A549 (cell line): ENCODE measurements at regions not wholly inside any gene's neighbourhood (a gene's known extent, or its start where the extent isn't known, plus 50 kb on each side); places are given as distances from the start of the nearest gene placed in this dataset.

ENCODE experiments used
- RCOR1 ChIP-seq: fragments of 150-350 bp; IDR thresholded peaks from 2 replicates; pipeline ENCODE4 v1.6.1; 2014; ENCODE audit warnings: antibody characterized with exemption, low read length, low read depth
- TF ChIP-seq, protein P1 (sequence below): fragments of >200 bp; sonication (Bioruptor Twin); formaldehyde crosslinking; IDR thresholded peaks from 3 replicates; pipeline ENCODE4 v1.5.1; 2016

DNA sequence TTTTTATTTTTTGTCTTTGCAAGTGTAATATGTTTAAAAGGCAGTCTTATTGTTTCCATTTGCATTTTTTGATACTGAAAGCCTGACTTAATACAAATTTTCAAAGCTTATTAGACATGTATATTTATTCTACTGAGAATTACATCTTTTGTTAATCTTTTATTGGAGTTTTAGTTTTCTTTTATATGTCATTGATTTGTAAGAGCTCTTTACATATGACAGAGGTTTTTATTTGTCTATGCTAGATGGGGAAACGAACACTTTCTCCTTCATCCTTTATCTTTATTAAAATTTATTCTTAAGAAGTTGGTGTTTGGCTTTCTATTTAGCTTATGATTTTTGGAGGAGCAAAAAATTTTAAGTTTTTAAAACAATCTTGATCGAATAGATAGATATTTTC is 234.4 kb upstream of the SRRM4 start:
- TF ChIP-seq, protein P1, sequence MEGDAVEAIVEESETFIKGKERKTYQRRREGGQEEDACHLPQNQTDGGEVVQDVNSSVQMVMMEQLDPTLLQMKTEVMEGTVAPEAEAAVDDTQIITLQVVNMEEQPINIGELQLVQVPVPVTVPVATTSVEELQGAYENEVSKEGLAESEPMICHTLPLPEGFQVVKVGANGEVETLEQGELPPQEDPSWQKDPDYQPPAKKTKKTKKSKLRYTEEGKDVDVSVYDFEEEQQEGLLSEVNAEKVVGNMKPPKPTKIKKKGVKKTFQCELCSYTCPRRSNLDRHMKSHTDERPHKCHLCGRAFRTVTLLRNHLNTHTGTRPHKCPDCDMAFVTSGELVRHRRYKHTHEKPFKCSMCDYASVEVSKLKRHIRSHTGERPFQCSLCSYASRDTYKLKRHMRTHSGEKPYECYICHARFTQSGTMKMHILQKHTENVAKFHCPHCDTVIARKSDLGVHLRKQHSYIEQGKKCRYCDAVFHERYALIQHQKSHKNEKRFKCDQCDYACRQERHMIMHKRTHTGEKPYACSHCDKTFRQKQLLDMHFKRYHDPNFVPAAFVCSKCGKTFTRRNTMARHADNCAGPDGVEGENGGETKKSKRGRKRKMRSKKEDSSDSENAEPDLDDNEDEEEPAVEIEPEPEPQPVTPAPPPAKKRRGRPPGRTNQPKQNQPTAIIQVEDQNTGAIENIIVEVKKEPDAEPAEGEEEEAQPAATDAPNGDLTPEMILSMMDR, result no peak
- TF ChIP-seq RCOR1, result no peak
